GM19023 (cell line): ENCODE measurements at regions not wholly inside any gene's neighbourhood (a gene's known extent, or its start where the extent isn't known, plus 50 kb on each side); places are given as distances from the start of the nearest gene placed in this dataset.

ENCODE experiments used
- ATAC-seq: cut with Tn5 transposase; IDR thresholded peaks from one replicate; pipeline ENCODE4 v1.9.1; 2021; ENCODE audit warnings: mild to moderate bottlenecking, moderate library complexity; ENCODE audit not compliant: unreplicated experiment

DNA sequence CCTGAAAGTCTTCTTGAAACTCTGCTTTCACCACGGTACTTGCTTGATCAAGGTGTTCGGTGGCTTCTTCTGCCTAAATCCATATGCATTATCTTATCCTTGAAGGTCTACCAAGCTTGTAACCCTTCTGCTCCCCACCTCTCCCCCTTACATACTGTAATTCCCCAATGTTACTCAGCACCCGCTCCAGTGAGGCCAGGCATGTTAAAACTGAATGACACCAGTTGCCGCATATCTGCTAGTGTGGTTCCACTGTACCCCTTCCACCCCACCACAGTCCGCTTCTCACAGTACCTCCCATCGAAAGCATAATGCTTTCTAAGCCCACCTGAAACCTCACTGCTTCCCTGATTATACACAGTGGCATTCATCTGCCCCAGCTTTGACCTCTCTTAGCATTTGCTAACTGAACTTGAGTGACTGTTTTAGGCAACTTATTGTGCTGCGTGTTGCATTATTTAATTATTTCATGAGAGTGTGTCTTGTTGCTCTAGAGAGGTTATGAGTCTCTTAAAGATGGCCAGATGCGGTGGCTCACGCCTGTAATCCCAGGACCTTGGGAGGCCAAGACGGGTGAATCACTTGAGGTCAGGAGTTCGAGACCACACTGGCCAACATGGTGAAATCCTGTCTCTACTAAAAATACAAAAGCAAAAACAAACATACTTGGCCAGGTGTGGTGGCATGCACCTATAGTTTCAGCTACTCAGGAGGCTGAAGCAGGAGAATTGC, 87.6 kb upstream of the MBNL2 start:
- ATAC-seq, result no peak

DNA sequence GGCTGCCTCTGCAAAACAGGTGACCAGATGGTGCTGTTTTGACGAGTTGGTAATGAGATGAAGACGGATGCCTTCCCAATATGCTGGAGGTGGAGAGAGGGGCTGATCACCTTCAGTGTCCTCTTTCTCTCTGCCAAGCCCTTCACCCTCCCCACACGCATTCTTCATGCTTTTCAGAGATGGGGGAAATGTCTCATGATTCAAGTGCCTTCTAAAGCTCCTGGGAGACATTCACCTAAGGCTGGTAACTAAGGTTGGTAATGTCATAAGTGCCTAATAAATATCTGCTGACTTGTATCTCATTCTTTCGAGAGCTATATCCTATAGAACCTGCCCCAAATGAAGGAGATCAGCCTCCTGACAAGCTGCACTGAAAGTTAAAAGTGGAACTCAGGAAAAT, 86.2 kb upstream of the MBNL2 start:
- ATAC-seq, result no peak

DNA sequence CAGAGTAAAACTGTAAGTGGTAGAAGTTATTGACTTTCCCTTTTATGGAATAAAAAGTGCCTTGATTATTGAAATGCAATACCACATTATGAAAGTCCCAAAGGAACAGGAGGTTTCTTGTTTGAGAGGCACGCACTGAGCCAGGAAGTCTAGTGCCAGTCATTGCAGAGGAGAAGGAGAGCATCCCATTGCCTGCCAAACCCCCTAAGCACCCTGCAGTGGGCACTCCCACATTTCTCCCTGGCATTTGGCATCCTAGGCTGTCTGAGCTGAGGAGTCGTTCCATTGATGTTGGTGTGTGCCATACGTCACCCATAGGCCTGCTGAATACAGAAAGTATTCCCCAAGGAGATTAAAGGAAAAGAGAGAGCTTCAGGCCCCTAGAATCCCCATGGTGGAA, 85.7 kb upstream of the MBNL2 start:
- ATAC-seq, result no peak

DNA sequence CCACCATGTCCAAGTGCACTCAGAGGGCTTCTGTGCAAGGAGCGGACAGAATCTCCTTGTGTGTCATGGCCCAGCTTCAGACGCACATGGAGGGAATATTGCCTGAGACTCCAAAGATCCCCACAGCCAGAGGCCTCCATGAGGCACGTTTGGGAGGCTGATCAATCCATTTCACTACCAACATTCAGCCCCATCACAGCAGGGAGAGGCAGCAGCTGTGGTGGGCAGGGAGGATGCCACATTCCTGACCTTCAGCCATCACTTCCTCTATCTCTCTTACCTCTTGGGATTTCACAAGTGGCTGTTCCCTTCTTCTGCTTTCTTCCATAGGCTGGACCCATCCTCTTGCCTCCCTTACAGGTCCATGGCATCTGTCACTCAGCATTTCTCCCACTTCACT, 82.4 kb upstream of the MBNL2 start:
- no peak for ATAC-seq

- ATAC-seq, result no peak
Measured at GRCh38 chr13:97140131-97140530, 82.0 kb upstream of the MBNL2 start.

GRCh38 chr13:97140611-97141010, 81.5 kb upstream of the MBNL2 start:
- ATAC-seq, result no peak

GRCh38 chr13:97141097-97141496, 81.0 kb upstream of the MBNL2 start:
- ATAC-seq, result no peak

DNA sequence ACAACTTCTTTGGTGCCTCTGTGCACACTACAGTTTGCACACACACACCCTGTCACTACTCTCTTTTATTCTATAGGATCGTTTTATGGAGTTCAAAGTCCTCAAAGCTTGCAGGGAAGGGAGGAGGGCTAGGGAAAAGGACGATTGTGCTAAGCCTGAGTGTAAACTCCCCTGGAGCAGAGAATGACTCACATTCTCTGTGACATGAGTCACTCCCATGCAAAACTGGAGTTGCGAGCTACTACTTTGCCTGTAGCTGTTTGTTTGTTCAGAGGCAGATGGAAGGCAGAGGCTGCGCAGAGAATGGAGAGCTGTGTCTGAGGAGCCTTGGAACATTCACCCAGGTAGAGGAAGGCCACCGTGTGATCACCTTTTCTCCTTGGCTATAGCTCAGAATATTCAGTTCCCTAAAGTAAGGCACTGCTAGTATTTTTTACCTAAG, 80.5 kb upstream of the MBNL2 start:
- ATAC-seq, result peak; percentile 97

DNA sequence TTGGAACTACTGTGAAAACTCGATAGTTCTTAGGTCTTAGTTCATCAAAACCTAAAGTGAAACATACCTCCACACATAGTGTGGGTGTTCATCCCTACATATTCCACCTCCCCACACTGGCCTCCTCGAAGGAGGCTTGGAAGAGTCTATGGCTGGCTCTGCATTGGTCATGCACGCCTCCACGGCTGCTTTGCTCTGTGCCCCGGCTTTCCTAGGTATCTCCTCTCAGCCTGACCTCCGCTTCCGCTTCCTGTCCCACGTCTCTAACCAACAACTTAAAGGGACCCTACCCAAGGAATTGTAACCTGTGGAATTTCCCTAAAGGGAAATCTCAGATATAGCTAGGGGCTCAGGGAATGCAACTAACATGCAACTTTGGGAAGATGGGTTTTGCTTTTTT, 79.7 kb upstream of the MBNL2 start:
- ATAC-seq, result no peak

- no peak for ATAC-seq
Measured at GRCh38 chr13:97145057-97145456, 77.1 kb upstream of the MBNL2 start.

- ATAC-seq, result no peak
Measured at GRCh38 chr13:97148894-97149293, 73.2 kb upstream of the MBNL2 start.

GRCh38 chr13:97160421-97160820, 61.7 kb upstream of the MBNL2 start:
- ATAC-seq, result no peak

DNA sequence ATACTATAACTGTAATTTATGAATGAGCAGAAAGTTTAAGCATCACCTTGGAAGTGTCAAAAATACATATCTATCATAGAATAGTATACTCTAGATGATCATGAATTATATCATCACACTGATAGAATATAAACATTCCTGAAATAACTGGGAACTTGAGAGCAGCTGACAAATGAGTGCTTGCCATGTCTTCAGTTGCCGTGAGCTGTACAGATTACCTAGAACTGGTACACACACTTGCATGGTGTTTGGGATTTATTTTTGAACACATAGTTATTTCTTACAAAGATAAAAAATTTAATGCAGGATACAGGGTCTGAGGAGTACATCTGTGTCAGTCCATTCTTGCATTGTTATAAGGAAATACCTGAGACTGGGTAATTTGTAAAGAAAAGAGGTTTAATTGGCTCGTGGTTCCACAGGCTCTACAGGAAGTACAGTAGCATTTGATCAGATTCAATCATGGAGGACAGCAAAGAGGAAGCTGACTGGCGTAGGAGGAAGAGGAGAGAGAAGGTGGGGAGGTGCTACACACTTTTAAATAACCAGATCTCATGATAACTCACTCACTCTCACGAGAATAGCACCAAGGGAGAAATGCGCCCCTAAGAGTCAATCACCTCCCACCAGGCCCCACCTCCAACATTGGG, 60.4 kb upstream of the MBNL2 start:
- ATAC-seq, result no peak

GRCh38 chr13:97165502-97166425, 56.4 kb upstream of the MBNL2 start:
- ATAC-seq, result no peak

DNA sequence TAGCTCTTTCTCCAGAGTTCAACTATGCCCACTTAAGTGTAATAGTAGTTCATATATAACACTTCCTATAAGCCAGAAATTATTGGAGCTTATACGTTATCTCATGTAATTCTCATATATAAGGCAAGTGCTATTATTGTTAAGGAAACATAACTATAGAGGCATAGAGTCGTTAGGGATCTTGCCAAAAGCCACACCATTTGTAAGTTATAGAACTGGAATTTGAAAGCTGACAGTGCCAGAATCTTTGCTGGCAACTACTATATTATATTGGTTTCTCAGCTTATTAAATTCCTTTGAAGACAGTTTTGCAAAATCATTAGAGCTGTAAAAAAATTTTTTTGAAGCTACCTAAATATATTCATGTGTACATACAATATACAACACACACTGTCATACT, 51.0 kb upstream of the MBNL2 start:
- no peak for ATAC-seq
